Lung (tissue), 11 donors: ENCODE measurements at regions not wholly inside any gene's neighbourhood (a gene's known extent, or its start where the extent isn't known, plus 50 kb on each side); places are given as distances from the start of the nearest gene placed in this dataset.
A peak's percentile ranks its signal among the peaks of the same experiment; 100 is the strongest.

Experiments used
- ATAC-seq: fragments of 200-7000 bp; cut with Tn5 transposase; one replicate; pipeline ENCODE4 v1.9.1; 2020; ENCODE audit warnings: moderate number of reproducible peaks; ENCODE audit not compliant: insufficient read depth, low FRiP score
- DNase-seq, 3 donors: peaks; one replicate each; pipeline ENCODE4 v3.0.0-alpha.2; 2013 to 2017
- H3K27ac ChIP-seq, 2 donors: one replicate each; pipeline ENCODE4 v1.5.1; 2013; ENCODE audit warnings: mild to moderate bottlenecking in 2 of 2, moderate library complexity in 2 of 2, control low read depth in 1 of 2, inconsistent platforms in 1 of 2, low read depth in 1 of 2, low read length in 1 of 2
- H3K27me3 ChIP-seq, 3 donors: one replicate each; pipeline ENCODE4 v1.5.1; 2013; ENCODE audit warnings: low read length in 2 of 3; ENCODE audit not compliant: control insufficient read depth in 3 of 3, insufficient read depth in 3 of 3
- H3K36me3 ChIP-seq, 4 donors: one replicate each; pipeline ENCODE4 v1.5.1; 2013; ENCODE audit warnings: low read length in 4 of 4, mild to moderate bottlenecking in 1 of 4, moderate library complexity in 1 of 4; ENCODE audit not compliant: control insufficient read depth in 4 of 4, insufficient read depth in 4 of 4
- H3K4me1 ChIP-seq, 5 donors: one replicate each; pipeline ENCODE4 v1.5.1; 2013; ENCODE audit warnings: low read length in 5 of 5, mild to moderate bottlenecking in 2 of 5, moderate library complexity in 1 of 5; ENCODE audit not compliant: control insufficient read depth in 5 of 5, insufficient read depth in 5 of 5
- H3K4me3 ChIP-seq: one replicate; pipeline ENCODE4 v1.5.1; 2013; ENCODE audit warnings: mild to moderate bottlenecking, control low read depth, moderate library complexity
- H3K9ac ChIP-seq, 2 donors: one replicate each; pipeline ENCODE4 v1.5.1; 2013; ENCODE audit warnings: low read length in 2 of 2, control low read depth in 1 of 2; ENCODE audit not compliant: insufficient read depth in 1 of 2
- H3K9me3 ChIP-seq, 4 donors: one replicate each; pipeline ENCODE4 v1.5.1; 2013; ENCODE audit warnings: low read length in 3 of 4, mild to moderate bottlenecking in 1 of 4, moderate library complexity in 1 of 4; ENCODE audit not compliant: control insufficient read depth in 4 of 4, insufficient read depth in 3 of 4
- WGBS, 2 donors: extraction: QIAGEN DNeasy Blood & Tissue Kit; methylation state at CpG; one replicate each; pipeline ENCODE4 v1.1.7; 2013; 5-methylcytosine and 5-hydroxymethylcytosine counted together
- TF ChIP-seq, protein P1 (sequence below): IDR thresholded peaks from 2 replicates; pipeline ENCODE4 v1.5.1; 2012; ENCODE audit warnings: mild to moderate bottlenecking; ENCODE audit errors: control extremely low read depth, extremely low read depth
- donor health status: control.
- donor health status: control.
- donor health status: Bipolar disorder and iron deficiency.
- donor health status: healthy.
- donor health status: DM: yes; HTN: yes; CAD: no.

DNA sequence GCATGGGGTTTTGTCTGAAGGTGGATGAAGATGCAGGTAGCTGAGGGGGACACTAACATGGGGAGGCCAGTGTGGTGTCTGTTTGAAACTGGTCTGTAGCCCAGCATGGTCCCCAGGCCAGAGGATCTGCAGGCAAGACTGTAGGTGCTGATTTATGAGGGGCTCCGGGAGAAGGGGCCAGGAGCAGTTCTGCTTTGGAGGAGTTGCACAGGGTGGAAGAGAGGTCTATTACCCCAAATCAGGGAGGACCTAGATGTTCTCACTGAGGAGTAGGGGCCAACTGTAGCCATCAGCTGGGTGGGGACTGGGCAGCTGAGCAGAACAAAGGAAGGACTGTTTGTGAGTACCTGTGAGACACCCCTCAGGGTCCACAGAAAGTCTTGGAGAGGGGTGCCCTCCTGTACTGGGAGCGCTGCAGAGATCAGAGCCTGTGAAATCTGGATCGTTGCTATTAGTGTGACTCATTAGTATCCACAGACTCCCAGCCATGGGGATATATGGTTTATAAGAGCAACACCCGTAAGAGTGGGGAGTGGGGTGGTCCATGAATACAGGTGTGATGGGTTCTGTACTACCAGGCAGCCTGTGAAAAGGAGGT, 64.3 kb upstream of the IRF2BP2 start:
- TF ChIP-seq, protein P1, sequence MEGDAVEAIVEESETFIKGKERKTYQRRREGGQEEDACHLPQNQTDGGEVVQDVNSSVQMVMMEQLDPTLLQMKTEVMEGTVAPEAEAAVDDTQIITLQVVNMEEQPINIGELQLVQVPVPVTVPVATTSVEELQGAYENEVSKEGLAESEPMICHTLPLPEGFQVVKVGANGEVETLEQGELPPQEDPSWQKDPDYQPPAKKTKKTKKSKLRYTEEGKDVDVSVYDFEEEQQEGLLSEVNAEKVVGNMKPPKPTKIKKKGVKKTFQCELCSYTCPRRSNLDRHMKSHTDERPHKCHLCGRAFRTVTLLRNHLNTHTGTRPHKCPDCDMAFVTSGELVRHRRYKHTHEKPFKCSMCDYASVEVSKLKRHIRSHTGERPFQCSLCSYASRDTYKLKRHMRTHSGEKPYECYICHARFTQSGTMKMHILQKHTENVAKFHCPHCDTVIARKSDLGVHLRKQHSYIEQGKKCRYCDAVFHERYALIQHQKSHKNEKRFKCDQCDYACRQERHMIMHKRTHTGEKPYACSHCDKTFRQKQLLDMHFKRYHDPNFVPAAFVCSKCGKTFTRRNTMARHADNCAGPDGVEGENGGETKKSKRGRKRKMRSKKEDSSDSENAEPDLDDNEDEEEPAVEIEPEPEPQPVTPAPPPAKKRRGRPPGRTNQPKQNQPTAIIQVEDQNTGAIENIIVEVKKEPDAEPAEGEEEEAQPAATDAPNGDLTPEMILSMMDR: no peak
- peaks cover 0 to 12% (median 3%) of the 10 kb centered on the region in 5 donors for H3K4me1 ChIP-seq
- DNase-seq (no peak), ATAC-seq (no peak)
- no peak overlapping the region for H3K4me3 ChIP-seq
- no peak overlapping the region for H3K9ac ChIP-seq
- no peaks in the 10 kb centered on the region for H3K27me3 ChIP-seq
- 93 to 99% methylated on average over 4 of the region's 4 CpGs for WGBS, 2 donors
- no peaks in the 10 kb centered on the region for H3K9me3 ChIP-seq
- no peaks in the 10 kb centered on the region for H3K36me3 ChIP-seq
- no peak overlapping the region for H3K27ac ChIP-seq

DNA sequence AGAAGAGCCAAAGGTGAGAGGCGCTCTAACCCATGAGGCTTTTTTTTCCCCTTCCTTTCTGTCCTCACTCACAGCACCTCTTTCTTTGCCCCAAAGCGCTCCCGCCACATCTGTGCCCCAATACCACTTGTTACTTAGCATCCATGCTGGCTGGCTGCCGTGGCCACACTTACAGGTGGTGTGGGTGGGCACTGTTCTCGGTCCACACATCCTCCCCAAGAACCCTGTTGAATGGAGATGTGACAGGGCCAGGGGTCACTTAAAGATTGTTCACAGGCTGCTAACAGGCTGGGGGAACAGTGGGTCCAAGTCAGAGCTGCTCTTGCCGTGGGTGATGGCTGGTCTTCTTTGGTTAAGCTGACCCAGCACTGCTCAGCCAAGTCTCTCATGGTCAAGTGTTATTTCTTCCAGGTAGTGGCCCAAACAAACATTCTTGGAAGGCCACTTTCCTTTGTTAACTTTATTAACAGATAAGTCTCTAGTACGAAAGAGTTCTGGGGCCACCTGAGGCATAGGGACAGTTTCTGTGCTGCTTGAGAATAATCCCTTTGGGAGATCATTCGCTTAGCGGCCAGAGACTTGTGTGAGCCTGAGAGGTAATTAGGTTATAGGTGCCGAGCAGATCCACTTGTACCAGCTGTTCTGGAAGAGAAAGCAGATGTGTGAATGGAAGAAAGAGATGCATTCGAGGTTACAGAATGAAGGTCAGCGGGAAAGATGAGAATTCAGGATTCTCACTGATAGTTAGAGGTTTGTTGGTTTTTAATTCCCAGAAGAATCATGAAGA, 62.6 kb upstream of the IRF2BP2 start:
- H3K9me3 ChIP-seq: no peaks in the 10 kb centered on the region
- no peak for DNase-seq

DNA sequence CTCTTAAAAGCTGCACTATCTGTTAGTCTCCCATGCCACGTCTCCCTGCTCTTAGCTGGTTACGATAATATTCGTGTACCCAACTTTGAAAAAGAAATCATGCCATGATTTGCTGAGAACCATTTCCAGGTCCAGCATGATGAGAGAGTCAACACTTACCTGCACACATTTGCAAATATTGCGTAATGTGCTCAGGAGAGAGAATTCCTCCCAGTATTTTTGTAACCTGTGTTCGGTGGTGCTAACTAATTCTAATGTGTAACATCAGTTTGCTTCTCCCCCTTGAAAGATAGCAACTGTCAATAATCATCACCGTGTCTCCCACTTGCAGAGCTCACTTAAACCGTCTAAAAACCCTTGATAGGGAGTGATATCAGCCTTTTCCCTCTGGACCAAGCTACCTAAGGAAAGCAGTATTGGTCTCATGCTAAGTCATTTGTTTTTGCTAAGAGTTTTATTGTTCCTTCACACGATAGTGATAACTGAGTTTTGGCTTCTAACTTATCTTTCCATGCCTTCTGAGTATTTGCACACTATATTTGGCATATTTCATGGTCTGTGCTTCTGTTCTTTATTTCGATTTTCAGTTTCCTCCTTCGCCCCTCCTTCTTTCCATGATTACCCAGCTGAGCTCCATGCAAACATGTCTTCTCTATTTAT, 61.1 kb upstream of the IRF2BP2 start:
- Histone ChIP-seq H3K36me3 (no peaks in the 10 kb centered on the region), H3K27me3 (no peaks in the 10 kb centered on the region), H3K4me1 (peaks cover 0 to 6% (median 3%) of the 10 kb centered on the region in 5 donors), H3K4me3 (no peak overlapping the region), H3K9me3 (no peaks in the 10 kb centered on the region), H3K9ac (no peak overlapping the region), H3K27ac (peak overlapping the region in 1 of 2 donors; percentile 35)
- TF ChIP-seq, protein P1: no peak
- ATAC-seq (no peak), DNase-seq (peak in 2 of 3 donors; percentile 48 to 76)
- 66 to 80% methylated on average over 10 of the region's 10 CpGs for WGBS, 2 donors

More for the DNA sequence above, 62.6 kb upstream of the IRF2BP2 start:
- Histone ChIP-seq H3K27me3 (no peaks in the 10 kb centered on the region), H3K4me3 (no peak overlapping the region), H3K36me3 (no peaks in the 10 kb centered on the region), H3K4me1 (peaks cover 0 to 12% (median 3%) of the 10 kb centered on the region in 5 donors), H3K9ac (no peak overlapping the region), H3K27ac (peak overlapping the region in 1 of 2 donors; percentile 44)
- no peak for ATAC-seq
- TF ChIP-seq, protein P1: no peak
- WGBS, 2 donors: 80 to 93% methylated on average over 12 of the region's 12 CpGs
